Activated CD4-positive, alpha-beta T cell treated with anti-CD3 and anti-CD28 coated beads, Interleukin-2, Interleukin-6, amounts not matched to agents 100 ng/mL and 50 ng/mL, durations not matched to agents 16 hours and 8 hours (primary cell): ENCODE measurements at regions not wholly inside any gene's neighbourhood (a gene's known extent, or its start where the extent isn't known, plus 50 kb on each side); places are given as distances from the start of the nearest gene placed in this dataset.

Experiments used
- DNase-seq: peaks from one replicate; pipeline ENCODE4 v3.0.0-alpha.2; 2020

GRCh38 chr5:124692950-124693349 is 53.5 kb downstream of the ZNF608 start:
- DNase-seq = no peak

DNA sequence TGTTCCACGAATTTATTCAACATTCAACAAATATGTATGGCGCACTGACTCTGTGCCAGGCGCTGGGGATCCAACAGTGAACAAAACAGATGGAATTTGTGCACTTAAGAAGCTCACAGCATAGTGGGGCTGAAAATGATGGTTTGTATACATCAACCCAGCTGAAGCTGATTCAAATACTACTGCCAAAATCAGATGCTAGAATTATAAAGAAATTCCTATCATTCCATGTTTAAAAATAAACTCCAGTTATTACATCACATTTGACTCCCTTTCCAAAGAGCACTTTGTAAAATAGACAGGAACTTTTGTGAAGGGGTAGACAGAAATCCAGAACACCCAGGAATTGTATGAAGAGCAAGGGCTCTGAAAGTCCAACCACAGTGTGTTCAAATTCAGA is 54.1 kb downstream of the ZNF608 start:
- no peak for DNase-seq

- DNase-seq = no peak
Observed at GRCh38 chr5:124689653-124690052, 56.8 kb downstream of the ZNF608 start.

GRCh38 chr5:124686239-124687004 is 60.0 kb downstream of the ZNF608 start:
- no peak for DNase-seq

- no peak for DNase-seq
Observed at GRCh38 chr5:124685404-124685930, 61.0 kb downstream of the ZNF608 start.

DNA sequence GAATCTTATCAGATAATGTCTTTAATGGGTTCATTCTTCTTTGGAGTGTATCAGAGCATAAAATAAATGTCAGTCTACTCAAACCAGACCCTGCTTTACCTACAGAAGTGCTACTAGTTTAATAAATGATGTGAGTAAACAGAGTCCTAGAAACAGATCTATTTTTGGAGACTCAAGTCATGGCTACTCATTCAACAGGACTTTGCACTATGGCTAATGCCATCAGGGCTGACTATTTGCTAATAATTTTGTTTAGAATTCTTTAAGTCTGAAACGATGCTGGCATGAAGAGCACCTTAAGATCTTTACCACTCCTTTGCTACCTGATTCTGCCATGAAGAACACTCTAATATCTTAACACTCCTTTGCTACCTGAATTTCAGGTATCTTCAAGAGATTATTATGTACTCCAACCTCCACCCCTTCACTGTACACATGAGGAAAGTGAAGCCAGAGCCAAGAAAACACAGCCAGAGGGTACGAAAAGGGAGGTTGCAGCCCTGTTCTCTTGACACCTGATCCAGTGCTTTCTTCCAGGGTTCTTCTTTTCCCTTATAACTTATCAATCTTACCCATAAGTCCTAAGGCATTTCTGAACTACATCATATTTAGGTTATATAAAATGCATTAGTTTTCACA is 62.4 kb downstream of the ZNF608 start:
- DNase-seq = no peak

DNA sequence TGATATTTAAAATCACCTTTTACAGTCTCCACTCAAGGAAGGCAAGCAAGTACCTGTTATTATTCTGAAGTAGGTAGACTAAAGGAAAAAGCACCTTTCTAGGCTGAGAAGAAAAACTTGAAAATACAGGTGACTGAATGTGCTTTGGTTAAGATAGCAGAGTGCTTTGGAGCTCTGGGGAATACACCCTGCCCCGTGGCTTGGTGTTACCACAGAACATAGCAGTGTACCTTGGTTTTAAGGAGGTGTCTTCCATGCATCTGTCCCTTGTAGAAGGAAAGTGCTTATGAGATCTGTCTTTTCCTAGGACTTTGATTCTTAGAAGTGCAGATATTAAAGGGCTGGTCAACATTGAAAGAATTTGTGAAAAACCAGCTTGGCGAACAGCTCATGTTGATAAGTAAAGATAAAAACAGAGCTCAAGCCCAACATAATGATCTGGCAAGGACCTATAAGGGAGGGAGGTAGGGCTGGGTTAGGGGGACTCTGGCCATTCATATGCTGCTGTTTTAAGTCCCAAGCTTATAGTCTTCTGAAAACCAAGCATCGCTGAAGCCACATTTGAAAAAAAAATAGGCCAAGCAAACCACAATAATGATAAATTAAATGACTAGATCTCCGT is 66.8 kb downstream of the ZNF608 start:
- DNase-seq = no peak

DNA sequence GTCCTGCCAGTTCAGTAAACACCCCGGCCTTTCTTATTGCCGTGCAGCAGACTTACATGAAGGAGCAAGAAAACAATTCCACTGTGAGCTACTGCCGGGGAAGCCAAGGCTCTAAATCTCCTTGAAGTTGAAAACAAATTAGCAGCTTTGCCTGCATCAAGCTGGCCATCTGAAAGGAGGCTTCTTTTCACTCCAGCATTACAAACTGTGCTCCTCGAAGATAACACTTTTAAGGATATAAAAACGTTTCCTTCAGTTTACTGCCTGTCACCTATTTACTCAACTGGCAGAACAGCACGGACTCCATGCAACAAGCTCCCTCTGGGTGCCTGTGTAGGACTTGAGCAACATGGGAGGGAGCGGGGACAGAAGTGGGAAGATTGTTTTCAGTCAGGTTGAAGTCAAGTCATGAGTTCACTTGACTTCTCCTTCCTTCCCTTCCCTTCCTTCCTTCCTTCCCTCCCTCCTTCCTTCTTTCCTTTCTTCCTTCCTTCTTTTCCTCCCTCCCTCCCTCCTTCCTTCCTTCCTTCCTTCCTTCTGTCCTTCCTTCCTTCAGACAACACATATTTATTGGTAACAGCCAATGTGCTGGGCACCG is 67.4 kb downstream of the ZNF608 start:
- DNase-seq = no peak

DNA sequence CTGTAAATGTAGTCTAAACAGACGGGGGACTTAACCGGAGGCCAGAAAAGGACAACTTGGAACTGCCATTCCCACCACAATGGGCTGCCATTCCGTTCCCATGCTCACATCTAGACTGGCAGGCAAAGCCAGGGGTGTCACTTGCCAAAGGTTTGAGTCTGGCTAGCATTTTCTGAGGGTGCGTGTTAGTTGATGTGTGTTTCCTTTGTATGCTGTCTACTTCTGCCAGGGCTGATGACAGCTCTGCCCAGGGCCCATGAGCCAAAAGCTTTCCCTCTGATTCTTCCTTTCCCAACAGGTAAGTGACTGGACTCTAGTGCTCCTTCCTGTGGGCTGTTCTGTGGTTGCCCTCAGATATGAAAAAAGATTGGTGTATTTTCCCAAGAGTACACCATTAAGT is 68.0 kb downstream of the ZNF608 start:
- DNase-seq = no peak

- no peak for DNase-seq
Observed at GRCh38 chr5:124677374-124678351, 68.8 kb downstream of the ZNF608 start.

- DNase-seq = no peak
Observed at GRCh38 chr5:124675931-124676846, 70.2 kb downstream of the ZNF608 start.

GRCh38 chr5:124671193-124671592 is 75.2 kb downstream of the ZNF608 start:
- no peak for DNase-seq

GRCh38 chr5:124670722-124671184 is 75.7 kb downstream of the ZNF608 start:
- no peak for DNase-seq

- DNase-seq = no peak
Observed at GRCh38 chr5:124669956-124670721, 76.3 kb downstream of the ZNF608 start.

DNA sequence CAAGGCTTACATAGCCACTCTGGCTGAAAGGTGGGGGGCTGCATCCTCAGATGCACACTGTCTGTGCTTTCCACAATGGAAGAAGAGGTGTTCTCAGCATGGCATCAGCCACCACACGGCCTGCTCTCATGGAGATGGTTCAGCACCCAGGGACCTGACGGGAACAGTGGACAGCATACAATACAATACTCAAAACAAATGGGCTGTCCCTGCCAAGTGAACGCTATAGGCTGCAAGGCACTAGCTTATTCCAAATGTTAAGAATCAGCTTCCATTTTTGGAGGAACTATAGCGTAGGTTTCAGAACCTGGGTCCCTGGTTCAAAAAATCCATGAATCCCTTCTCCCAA is 77.2 kb downstream of the ZNF608 start:
- DNase-seq = no peak

DNA sequence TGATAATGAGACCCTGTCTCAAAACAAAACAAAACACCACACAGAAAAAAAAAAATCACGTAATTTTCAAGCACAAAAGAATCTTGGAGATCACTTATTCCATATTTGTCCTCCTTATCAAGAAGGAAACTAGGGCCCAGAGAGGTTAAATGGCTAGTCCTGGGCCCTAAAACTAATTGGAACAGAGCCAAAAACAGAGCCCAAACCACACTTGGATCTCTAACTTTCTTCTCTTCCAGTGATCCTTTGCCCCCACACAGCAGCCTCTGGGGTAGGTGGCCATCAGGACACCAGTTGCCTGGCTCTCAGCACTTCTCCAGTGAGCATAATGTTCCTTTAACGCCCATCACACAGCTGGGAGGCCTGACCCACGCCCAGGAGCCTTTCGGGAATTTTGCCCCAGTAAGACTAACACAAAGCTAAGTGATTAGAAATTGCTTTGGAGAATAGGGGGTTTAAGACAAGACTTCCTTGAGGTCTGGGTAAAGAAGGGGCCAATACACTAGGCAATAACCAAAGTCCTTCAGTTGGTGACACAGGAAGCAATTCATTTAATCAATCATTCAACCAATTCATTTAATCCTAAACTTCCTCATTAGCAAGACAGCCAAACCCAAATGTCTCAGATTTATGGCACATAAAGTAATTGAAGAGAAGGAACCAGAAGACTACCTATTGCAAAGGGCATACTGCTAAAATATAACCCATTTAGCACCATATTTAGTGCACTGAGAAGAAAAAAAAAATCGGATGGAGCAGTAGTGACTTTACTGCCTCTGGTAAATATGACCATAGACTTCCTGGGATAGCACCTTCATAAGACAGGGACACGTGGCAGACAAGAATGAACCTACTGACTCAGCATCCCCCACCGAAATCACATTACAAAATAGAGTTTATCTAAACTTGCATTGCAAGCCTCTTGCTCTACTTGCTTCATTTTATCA is 77.8 kb downstream of the ZNF608 start:
- DNase-seq = no peak

GRCh38 chr5:124665625-124666024 is 80.8 kb downstream of the ZNF608 start:
- DNase-seq = no peak

DNA sequence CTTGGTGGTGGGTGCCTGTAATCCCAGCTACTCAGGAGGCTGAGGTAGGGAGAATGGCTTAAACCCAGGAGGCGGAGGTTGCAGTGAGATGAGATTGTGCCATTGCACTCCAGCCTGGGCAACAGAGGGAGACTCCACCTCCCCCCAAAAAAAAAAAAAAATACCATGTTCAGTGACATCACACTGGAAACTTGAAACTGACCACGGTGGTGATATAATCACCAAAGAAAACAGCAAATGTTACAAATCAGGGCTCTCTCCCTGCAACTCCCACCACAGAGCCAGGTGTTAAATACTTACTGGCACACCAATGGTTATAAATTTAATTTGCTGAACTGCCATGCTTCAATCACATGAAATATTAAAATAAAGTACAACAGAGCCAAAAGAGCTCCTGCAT is 81.4 kb downstream of the ZNF608 start:
- no peak for DNase-seq

GRCh38 chr5:124664287-124664686 is 82.2 kb downstream of the ZNF608 start:
- no peak for DNase-seq
